ENCODE measurements at regions not wholly inside any gene's neighbourhood (a gene's known extent, or its start where the extent isn't known, plus 50 kb on each side); places are given as distances from the start of the nearest gene placed in this dataset.

DNA sequence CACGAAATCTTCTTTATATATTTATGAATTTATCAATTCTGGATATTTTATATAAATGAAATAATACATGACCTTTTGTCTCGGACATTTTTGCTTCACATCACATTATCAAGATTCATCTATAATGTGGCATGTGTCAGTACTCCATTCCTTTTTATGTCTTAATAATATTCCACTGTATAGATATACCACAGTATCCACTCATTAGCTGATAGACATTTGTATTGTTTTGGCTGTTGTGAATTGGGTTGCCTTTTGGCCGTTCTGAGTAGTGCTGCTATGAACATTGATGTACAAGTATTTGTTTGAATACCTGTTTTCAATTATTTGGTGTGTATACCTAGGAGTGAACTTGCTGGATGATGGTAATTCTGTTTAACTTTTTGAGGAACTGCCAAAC lies 323.8 kb upstream of the CA10 start:
- TF ChIP-seq, protein P1, sequence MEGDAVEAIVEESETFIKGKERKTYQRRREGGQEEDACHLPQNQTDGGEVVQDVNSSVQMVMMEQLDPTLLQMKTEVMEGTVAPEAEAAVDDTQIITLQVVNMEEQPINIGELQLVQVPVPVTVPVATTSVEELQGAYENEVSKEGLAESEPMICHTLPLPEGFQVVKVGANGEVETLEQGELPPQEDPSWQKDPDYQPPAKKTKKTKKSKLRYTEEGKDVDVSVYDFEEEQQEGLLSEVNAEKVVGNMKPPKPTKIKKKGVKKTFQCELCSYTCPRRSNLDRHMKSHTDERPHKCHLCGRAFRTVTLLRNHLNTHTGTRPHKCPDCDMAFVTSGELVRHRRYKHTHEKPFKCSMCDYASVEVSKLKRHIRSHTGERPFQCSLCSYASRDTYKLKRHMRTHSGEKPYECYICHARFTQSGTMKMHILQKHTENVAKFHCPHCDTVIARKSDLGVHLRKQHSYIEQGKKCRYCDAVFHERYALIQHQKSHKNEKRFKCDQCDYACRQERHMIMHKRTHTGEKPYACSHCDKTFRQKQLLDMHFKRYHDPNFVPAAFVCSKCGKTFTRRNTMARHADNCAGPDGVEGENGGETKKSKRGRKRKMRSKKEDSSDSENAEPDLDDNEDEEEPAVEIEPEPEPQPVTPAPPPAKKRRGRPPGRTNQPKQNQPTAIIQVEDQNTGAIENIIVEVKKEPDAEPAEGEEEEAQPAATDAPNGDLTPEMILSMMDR (conservative IDR thresholded peaks at IDR 0.05): no peak
- TF ChIP-seq EZH2 (IDR thresholded peaks at IDR 0.05; ENCODE audit: low read depth): no peak
